ENCODE measurements at regions not wholly inside any gene's neighbourhood (a gene's known extent, or its start where the extent isn't known, plus 50 kb on each side); places are given as distances from the start of the nearest gene placed in this dataset.

GRCh38 chr3:165545059-165545458 lies 292.2 kb downstream of the BCHE start:
- TF ChIP-seq CTCF (IDR thresholded peaks at IDR 0.05; ENCODE audit: insufficient read depth, missing control alignments) = no peak
- FAIRE-seq (no peak), DNase-seq (ENCODE audit: insufficient read length, low spot score) (no peak)

- DNase-seq (ENCODE audit: insufficient read length, low spot score) (no peak), FAIRE-seq (no peak)
- no peak for TF ChIP-seq CTCF (IDR thresholded peaks at IDR 0.05; ENCODE audit: insufficient read depth, missing control alignments)
These were observed 292.8 kb downstream of the BCHE start for GRCh38 chr3:165544432-165544831.

- DNase-seq (ENCODE audit: insufficient read length, low spot score) (no peak), FAIRE-seq (no peak)
- TF ChIP-seq CTCF (IDR thresholded peaks at IDR 0.05; ENCODE audit: insufficient read depth, missing control alignments) = no peak
These were observed 299.1 kb downstream of the BCHE start for GRCh38 chr3:165538166-165538565.

GRCh38 chr3:165532851-165533250 lies 304.4 kb downstream of the BCHE start:
- DNase-seq (ENCODE audit: insufficient read length, low spot score) (no peak), FAIRE-seq (peak; percentile 51)
- TF ChIP-seq CTCF (IDR thresholded peaks at IDR 0.05; ENCODE audit: insufficient read depth, missing control alignments) = no peak

GRCh38 chr3:165529451-165529850 lies 307.8 kb downstream of the BCHE start:
- FAIRE-seq = no peak
- no peak for DNase-seq (ENCODE audit: insufficient read length, low spot score)
- TF ChIP-seq CTCF (IDR thresholded peaks at IDR 0.05; ENCODE audit: insufficient read depth, missing control alignments) = no peak

- DNase-seq (ENCODE audit: insufficient read length, low spot score) (no peak), FAIRE-seq (no peak)
- TF ChIP-seq CTCF (IDR thresholded peaks at IDR 0.05; ENCODE audit: insufficient read depth, missing control alignments) = no peak
These were observed 310.9 kb downstream of the BCHE start for GRCh38 chr3:165526367-165526766.

GRCh38 chr3:165523801-165524200 lies 313.4 kb downstream of the BCHE start:
- FAIRE-seq (no peak), DNase-seq (ENCODE audit: insufficient read length, low spot score) (no peak)
- no peak for TF ChIP-seq CTCF (IDR thresholded peaks at IDR 0.05; ENCODE audit: insufficient read depth, missing control alignments)
